ENCODE measurements at regions not wholly inside any gene's neighbourhood (a gene's known extent, or its start where the extent isn't known, plus 50 kb on each side); places are given as distances from the start of the nearest gene placed in this dataset.

GRCh38 chr13:32895296-32895695 is 120.9 kb upstream of the KL start:
- Mint-ChIP-seq H3K27ac (no peak overlapping the region), H3K27me3 (ENCODE audit: low read depth) (peaks cover 1% of the 10 kb centered on the region; the same call in 1 of the 2 replicates), H3K4me1 (no peaks in the 10 kb centered on the region), H3K36me3 (ENCODE audit: insufficient read depth in 1 of 3, low read depth in 3 of 3) (no peaks in the 10 kb centered on the region), H3K9me3 (no peaks in the 10 kb centered on the region), H3K4me3 (no peak overlapping the region)
- no peak overlapping the region for H2BK15ac ChIP-seq (ENCODE audit: low read depth, low read length)
- TF ChIP-seq, protein P1, sequence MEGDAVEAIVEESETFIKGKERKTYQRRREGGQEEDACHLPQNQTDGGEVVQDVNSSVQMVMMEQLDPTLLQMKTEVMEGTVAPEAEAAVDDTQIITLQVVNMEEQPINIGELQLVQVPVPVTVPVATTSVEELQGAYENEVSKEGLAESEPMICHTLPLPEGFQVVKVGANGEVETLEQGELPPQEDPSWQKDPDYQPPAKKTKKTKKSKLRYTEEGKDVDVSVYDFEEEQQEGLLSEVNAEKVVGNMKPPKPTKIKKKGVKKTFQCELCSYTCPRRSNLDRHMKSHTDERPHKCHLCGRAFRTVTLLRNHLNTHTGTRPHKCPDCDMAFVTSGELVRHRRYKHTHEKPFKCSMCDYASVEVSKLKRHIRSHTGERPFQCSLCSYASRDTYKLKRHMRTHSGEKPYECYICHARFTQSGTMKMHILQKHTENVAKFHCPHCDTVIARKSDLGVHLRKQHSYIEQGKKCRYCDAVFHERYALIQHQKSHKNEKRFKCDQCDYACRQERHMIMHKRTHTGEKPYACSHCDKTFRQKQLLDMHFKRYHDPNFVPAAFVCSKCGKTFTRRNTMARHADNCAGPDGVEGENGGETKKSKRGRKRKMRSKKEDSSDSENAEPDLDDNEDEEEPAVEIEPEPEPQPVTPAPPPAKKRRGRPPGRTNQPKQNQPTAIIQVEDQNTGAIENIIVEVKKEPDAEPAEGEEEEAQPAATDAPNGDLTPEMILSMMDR (conservative IDR thresholded peaks at IDR 0.05) = no peak
- H2BK12ac ChIP-seq (ENCODE audit: insufficient read length, low read depth, low read length) = no peak overlapping the region
- H3K56ac ChIP-seq (ENCODE audit: insufficient read length, low read depth, low read length) = no peak overlapping the region
- no peaks in the 10 kb centered on the region for H3K9me3 ChIP-seq (ENCODE audit: control insufficient read depth, low read depth, low read length)
- no peaks in the 10 kb centered on the region for H3K27me3 ChIP-seq (ENCODE audit: insufficient read depth, low read length)
- no peak overlapping the region for H2BK20ac ChIP-seq (ENCODE audit: low read depth, low read length, poor library complexity, severe bottlenecking)
- no peak overlapping the region for H3K14ac ChIP-seq (ENCODE audit: insufficient read depth, low read length)
- no peak overlapping the region for H3K27ac ChIP-seq (ENCODE audit: insufficient read length, low read depth, low read length)
- no peaks in the 10 kb centered on the region for H3K4me1 ChIP-seq (ENCODE audit: insufficient read depth, low read length)
- H3K9ac ChIP-seq (ENCODE audit: extremely low read depth, insufficient read length, low read length) = no peak overlapping the region
- H4K8ac ChIP-seq (replicated peaks; ENCODE audit: insufficient read length, low read depth, low read length) = no peak overlapping the region
- H4K5ac ChIP-seq (ENCODE audit: insufficient read length, low read depth, low read length) = no peak overlapping the region
- no peaks in the 10 kb centered on the region for H4K20me1 ChIP-seq (ENCODE audit: control insufficient read depth, insufficient read depth, insufficient read length)
- H3K4me2 ChIP-seq (ENCODE audit: insufficient read depth, insufficient read length, low read length) = no peak overlapping the region
- H3K79me1 ChIP-seq (ENCODE audit: insufficient read depth, low read depth, low read length, poor library complexity, severe bottlenecking) = no peaks in the 10 kb centered on the region
- no peak overlapping the region for H2AFZ ChIP-seq (ENCODE audit: low read length)
- no peak overlapping the region for H3T11ph ChIP-seq (ENCODE audit: low read length)
- no peaks in the 10 kb centered on the region for H3K79me2 ChIP-seq (ENCODE audit: insufficient read depth, low read length)
- WGBS (ENCODE audit: extremely low coverage, insufficient read length, low lambda C conversion rate) = no CpG with 5 or more reads among the region's 3 CpGs
- H3K18ac ChIP-seq (ENCODE audit: insufficient read length, low read depth, low read length) = no peak overlapping the region
- no peak for DNase-seq
- no peak overlapping the region for H3K4ac ChIP-seq (ENCODE audit: low read depth, low read length)
- no peak overlapping the region for H2AK5ac ChIP-seq (ENCODE audit: insufficient read length, low read length)
- H4K91ac ChIP-seq (ENCODE audit: insufficient read length, low read depth, low read length) = no peak overlapping the region
- no peak overlapping the region for H2BK5ac ChIP-seq (ENCODE audit: insufficient read length, low read length)
- no peaks in the 10 kb centered on the region for H3K23me2 ChIP-seq (ENCODE audit: insufficient read length, low read depth, low read length, poor library complexity, severe bottlenecking)
- H3K23ac ChIP-seq (ENCODE audit: insufficient read length, low read depth, low read length) = no peak overlapping the region
- H2BK120ac ChIP-seq (ENCODE audit: low read depth, low read length, poor library complexity, severe bottlenecking) = no peak overlapping the region

All from H9 (cell line).